ENCODE measurements at regions not wholly inside any gene's neighbourhood (a gene's known extent, or its start where the extent isn't known, plus 50 kb on each side); places are given as distances from the start of the nearest gene placed in this dataset.

GRCh38 chr15:35937380-35937779, 391.4 kb upstream of the DPH6 start:
- TF ChIP-seq, protein P1, sequence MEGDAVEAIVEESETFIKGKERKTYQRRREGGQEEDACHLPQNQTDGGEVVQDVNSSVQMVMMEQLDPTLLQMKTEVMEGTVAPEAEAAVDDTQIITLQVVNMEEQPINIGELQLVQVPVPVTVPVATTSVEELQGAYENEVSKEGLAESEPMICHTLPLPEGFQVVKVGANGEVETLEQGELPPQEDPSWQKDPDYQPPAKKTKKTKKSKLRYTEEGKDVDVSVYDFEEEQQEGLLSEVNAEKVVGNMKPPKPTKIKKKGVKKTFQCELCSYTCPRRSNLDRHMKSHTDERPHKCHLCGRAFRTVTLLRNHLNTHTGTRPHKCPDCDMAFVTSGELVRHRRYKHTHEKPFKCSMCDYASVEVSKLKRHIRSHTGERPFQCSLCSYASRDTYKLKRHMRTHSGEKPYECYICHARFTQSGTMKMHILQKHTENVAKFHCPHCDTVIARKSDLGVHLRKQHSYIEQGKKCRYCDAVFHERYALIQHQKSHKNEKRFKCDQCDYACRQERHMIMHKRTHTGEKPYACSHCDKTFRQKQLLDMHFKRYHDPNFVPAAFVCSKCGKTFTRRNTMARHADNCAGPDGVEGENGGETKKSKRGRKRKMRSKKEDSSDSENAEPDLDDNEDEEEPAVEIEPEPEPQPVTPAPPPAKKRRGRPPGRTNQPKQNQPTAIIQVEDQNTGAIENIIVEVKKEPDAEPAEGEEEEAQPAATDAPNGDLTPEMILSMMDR (conservative IDR thresholded peaks at IDR 0.05), result no peak
- no peak for TF ChIP-seq ZFX (IDR thresholded peaks at IDR 0.05)

Measured in C4-2B (cell line).